Karpas-422 (cell line): ENCODE measurements at regions not wholly inside any gene's neighbourhood (a gene's known extent, or its start where the extent isn't known, plus 50 kb on each side); places are given as distances from the start of the nearest gene placed in this dataset.
"Not testable (repeated sequence)": the region's sequence is repeated elsewhere in the genome, so short reads cannot be mapped to it uniquely, and the experiment has no call there.

Source experiments
- DNase-seq: peaks from one replicate; pipeline ENCODE4 v3.0.0-alpha.2; 2015
- H2AFZ ChIP-seq: fragments of 200-600 bp; sonication (generic); 2 replicates; pipeline ENCODE4 v1.6.1; 2014; ENCODE audit warnings: antibody characterized with exemption, low read length, mixed read lengths
- H3K27ac ChIP-seq: fragments of 200-600 bp; sonication (generic); 2 replicates; pipeline ENCODE4 v1.5.1; 2014; ENCODE audit warnings: mild to moderate bottlenecking, low read length, moderate library complexity
- H3K27me3 ChIP-seq: fragments of 200-600 bp; sonication (generic); 2 replicates; pipeline ENCODE4 v1.6.1; 2014; ENCODE audit warnings: low read length, mixed read lengths
- H3K36me3 ChIP-seq: fragments of 200-600 bp; sonication (generic); 2 replicates; pipeline ENCODE4 v1.6.1; 2014; ENCODE audit warnings: low read length, mixed read lengths; ENCODE audit not compliant: insufficient read depth
- H3K4me1 ChIP-seq: fragments of 200-600 bp; sonication (generic); 2 replicates; pipeline ENCODE4 v1.6.1; 2014; ENCODE audit warnings: mild to moderate bottlenecking, low read length, mixed read lengths
- H3K4me2 ChIP-seq: fragments of 200-600 bp; sonication (generic); 2 replicates; pipeline ENCODE4 v1.6.1; 2014; ENCODE audit warnings: low read length, low read depth, mild to moderate bottlenecking; ENCODE audit not compliant: poor library complexity, severe bottlenecking
- H3K4me3 ChIP-seq: fragments of 200-600 bp; sonication (generic); 2 replicates; pipeline ENCODE4 v1.5.1; 2014; ENCODE audit warnings: mild to moderate bottlenecking, antibody characterized with exemption, low read length, mixed read lengths
- H3K79me2 ChIP-seq: fragments of 200-600 bp; sonication (generic); 2 replicates; pipeline ENCODE4 v1.6.1; 2014; ENCODE audit warnings: mild to moderate bottlenecking, low read length, mixed read lengths
- H3K9ac ChIP-seq: fragments of 200-600 bp; sonication (generic); 2 replicates; pipeline ENCODE4 v1.6.0; 2014; ENCODE audit warnings: low read length
- H3K9me2 ChIP-seq: fragments of 200-600 bp; sonication (generic), shearing (Covaris generic); replicated peaks from 2 replicates; pipeline ENCODE4 v1.6.0; 2014; ENCODE audit warnings: mild to moderate bottlenecking, low read length, moderate library complexity; ENCODE audit not compliant: insufficient read depth
- H3K9me3 ChIP-seq: fragments of 300-700, 200-600 bp; sonication (generic); 2 replicates; pipeline ENCODE4 v1.6.1; 2014; ENCODE audit warnings: low read length, mixed read lengths
- H4K20me1 ChIP-seq: fragments of 200-600 bp; sonication (generic); 2 replicates; pipeline ENCODE4 v1.6.1; 2014; ENCODE audit warnings: mild to moderate bottlenecking, antibody characterized with exemption, low read length, low read depth; ENCODE audit not compliant: insufficient read depth

GRCh38 chrX:17977696-17978095 is 116.6 kb upstream of the RAI2 start:
- no peaks in the 10 kb centered on the region for H4K20me1 ChIP-seq
- H3K9me2 ChIP-seq, result no peaks in the 10 kb centered on the region
- no peak overlapping the region for H3K9ac ChIP-seq
- no peaks in the 10 kb centered on the region for H3K27me3 ChIP-seq
- no peak overlapping the region for H2AFZ ChIP-seq
- no peaks in the 10 kb centered on the region for H3K4me1 ChIP-seq
- no peak overlapping the region for H3K27ac ChIP-seq
- H3K9me3 ChIP-seq, result no peaks in the 10 kb centered on the region
- H3K36me3 ChIP-seq, result no peaks in the 10 kb centered on the region
- H3K4me3 ChIP-seq, result no peak overlapping the region
- no peak overlapping the region for H3K4me2 ChIP-seq
- DNase-seq, result peak; percentile 51
- no peaks in the 10 kb centered on the region for H3K79me2 ChIP-seq

GRCh38 chrX:17976955-17977354 is 115.9 kb upstream of the RAI2 start:
- H3K4me1 ChIP-seq, result no peaks in the 10 kb centered on the region
- H4K20me1 ChIP-seq, result no peaks in the 10 kb centered on the region
- no peak overlapping the region for H3K4me3 ChIP-seq
- DNase-seq, result no peak
- no peaks in the 10 kb centered on the region for H3K27me3 ChIP-seq
- H3K27ac ChIP-seq, result no peak overlapping the region
- no peaks in the 10 kb centered on the region for H3K36me3 ChIP-seq
- H3K9me2 ChIP-seq, result no peaks in the 10 kb centered on the region
- H2AFZ ChIP-seq, result no peak overlapping the region
- H3K79me2 ChIP-seq, result no peaks in the 10 kb centered on the region
- no peaks in the 10 kb centered on the region for H3K9me3 ChIP-seq
- H3K9ac ChIP-seq, result no peak overlapping the region
- no peak overlapping the region for H3K4me2 ChIP-seq

- not testable (repeated sequence) for H3K27me3 ChIP-seq, H3K9me3 ChIP-seq, H3K4me1 ChIP-seq, H3K4me3 ChIP-seq, H3K9me2 ChIP-seq, H3K9ac ChIP-seq, H4K20me1 ChIP-seq, H3K4me2 ChIP-seq, H2AFZ ChIP-seq, H3K79me2 ChIP-seq, DNase-seq, H3K36me3 ChIP-seq, H3K27ac ChIP-seq
Measured at GRCh38 chrX:17975349-17975748, 114.3 kb upstream of the RAI2 start.

DNA sequence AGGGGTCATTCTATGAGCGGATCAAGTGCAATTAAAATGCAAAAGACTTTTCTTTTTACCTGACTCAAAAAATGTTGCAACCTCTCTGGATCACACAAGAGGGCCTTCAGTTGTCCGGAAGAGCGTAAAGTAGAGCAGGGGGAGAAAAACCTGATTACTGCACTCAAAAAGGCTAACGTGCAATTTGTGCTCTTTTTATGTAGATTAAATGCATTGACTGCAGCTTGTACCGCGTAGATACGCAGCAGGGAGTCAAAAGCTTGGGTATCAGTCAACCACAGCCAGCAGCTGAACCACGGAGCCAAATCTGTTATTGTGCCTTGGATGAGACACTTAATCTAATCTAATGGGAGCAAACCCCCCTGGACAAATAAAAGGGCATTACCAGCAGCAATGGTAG is 107.3 kb upstream of the RAI2 start:
- Histone ChIP-seq H3K4me1 (no peaks in the 10 kb centered on the region), H3K4me3 (no peak overlapping the region), H3K27me3 (no peaks in the 10 kb centered on the region), H3K36me3 (no peaks in the 10 kb centered on the region), H3K9me3 (no peaks in the 10 kb centered on the region), H3K9me2 (no peaks in the 10 kb centered on the region), H4K20me1 (no peaks in the 10 kb centered on the region), H3K79me2 (no peaks in the 10 kb centered on the region), H3K27ac (no peak overlapping the region), H2AFZ (no peak overlapping the region), H3K9ac (no peak overlapping the region), H3K4me2 (no peak overlapping the region)
- DNase-seq, result no peak

- no peaks in the 10 kb centered on the region; the same call in 1 of the 2 replicates for H3K27me3 ChIP-seq
- no peak overlapping the region for H2AFZ ChIP-seq
- H4K20me1 ChIP-seq, result no peaks in the 10 kb centered on the region
- H3K4me1 ChIP-seq, result no peaks in the 10 kb centered on the region
- no peaks in the 10 kb centered on the region for H3K9me2 ChIP-seq
- H3K79me2 ChIP-seq, result no peaks in the 10 kb centered on the region
- H3K27ac ChIP-seq, result no peak overlapping the region
- no peaks in the 10 kb centered on the region for H3K9me3 ChIP-seq
- no peak overlapping the region for H3K4me2 ChIP-seq
- no peak overlapping the region for H3K4me3 ChIP-seq
- DNase-seq, result no peak
- H3K36me3 ChIP-seq, result no peaks in the 10 kb centered on the region
- H3K9ac ChIP-seq, result no peak overlapping the region
Measured at GRCh38 chrX:17967888-17968287, 106.8 kb upstream of the RAI2 start.

DNA sequence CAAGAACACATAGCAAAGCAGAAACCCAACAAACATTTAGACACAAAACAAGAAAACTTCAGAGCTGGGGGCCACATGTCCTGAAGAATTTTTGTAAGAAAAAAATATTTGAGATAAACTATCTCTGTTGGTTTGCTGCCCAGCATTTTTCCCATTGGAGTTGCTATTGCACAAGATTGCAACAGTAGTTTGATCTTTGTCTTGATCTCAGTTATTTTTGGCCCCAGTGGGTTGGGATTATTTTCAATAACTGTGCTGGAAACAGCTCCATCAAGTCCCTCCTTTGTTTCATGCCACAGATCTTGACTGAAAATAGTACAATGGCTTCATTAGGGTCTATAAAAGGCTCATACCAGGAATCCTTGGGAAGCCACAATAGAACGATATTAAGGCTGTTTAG is 103.8 kb upstream of the RAI2 start:
- H3K4me3 ChIP-seq, result no peak overlapping the region
- no peak overlapping the region for H3K27ac ChIP-seq
- no peak for DNase-seq
- H3K36me3 ChIP-seq, result no peaks in the 10 kb centered on the region
- H3K4me2 ChIP-seq, result no peak overlapping the region
- H3K79me2 ChIP-seq, result no peaks in the 10 kb centered on the region
- H3K4me1 ChIP-seq, result no peaks in the 10 kb centered on the region
- H3K27me3 ChIP-seq, result no peaks in the 10 kb centered on the region; the same call in 1 of the 2 replicates
- no peak overlapping the region for H3K9ac ChIP-seq
- H3K9me2 ChIP-seq, result no peaks in the 10 kb centered on the region
- no peak overlapping the region for H2AFZ ChIP-seq
- H4K20me1 ChIP-seq, result no peaks in the 10 kb centered on the region
- H3K9me3 ChIP-seq, result no peaks in the 10 kb centered on the region

DNA sequence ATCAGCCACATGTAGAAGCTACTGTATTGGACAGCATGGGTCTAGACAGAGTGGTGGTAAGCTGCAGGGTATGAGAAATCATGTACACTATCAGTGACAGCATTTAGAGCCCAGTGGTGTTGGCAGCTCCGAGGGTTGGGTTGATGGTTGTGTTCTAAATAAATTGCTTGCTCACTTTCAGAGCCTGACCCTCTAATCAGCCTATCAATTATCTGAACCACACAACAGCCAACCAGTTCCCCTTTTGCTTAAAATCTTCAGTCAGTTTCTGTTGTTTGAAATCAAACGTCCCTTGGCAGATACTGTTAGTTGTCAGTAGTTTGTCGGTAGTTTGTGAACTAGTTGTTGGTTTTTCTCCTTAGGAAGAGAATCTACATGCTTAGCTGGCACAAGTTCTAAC is 99.8 kb upstream of the RAI2 start:
- Histone ChIP-seq H3K79me2 (no peaks in the 10 kb centered on the region), H3K27ac (no peak overlapping the region), H3K9me3 (no peaks in the 10 kb centered on the region), H3K36me3 (no peaks in the 10 kb centered on the region), H3K27me3 (no peaks in the 10 kb centered on the region; the same call in 1 of the 2 replicates), H3K9me2 (no peaks in the 10 kb centered on the region), H3K4me1 (no peaks in the 10 kb centered on the region), H3K4me3 (no peak overlapping the region), H3K4me2 (no peak overlapping the region), H4K20me1 (no peaks in the 10 kb centered on the region), H3K9ac (no peak overlapping the region), H2AFZ (no peak overlapping the region)
- no peak for DNase-seq

GRCh38 chrX:17944833-17945497 is 83.9 kb upstream of the RAI2 start:
- peak; percentile 76 for DNase-seq
- Histone ChIP-seq H3K4me3 (no peak overlapping the region), H3K36me3 (no peaks in the 10 kb centered on the region), H3K27ac (no peak overlapping the region), H3K9me2 (no peaks in the 10 kb centered on the region), H3K9me3 (no peaks in the 10 kb centered on the region), H4K20me1 (no peaks in the 10 kb centered on the region), H3K79me2 (no peaks in the 10 kb centered on the region), H2AFZ (no peak overlapping the region), H3K9ac (no peak overlapping the region), H3K27me3 (no peaks in the 10 kb centered on the region), H3K4me2 (no peak overlapping the region), H3K4me1 (peaks cover 12% of the 10 kb centered on the region)

DNA sequence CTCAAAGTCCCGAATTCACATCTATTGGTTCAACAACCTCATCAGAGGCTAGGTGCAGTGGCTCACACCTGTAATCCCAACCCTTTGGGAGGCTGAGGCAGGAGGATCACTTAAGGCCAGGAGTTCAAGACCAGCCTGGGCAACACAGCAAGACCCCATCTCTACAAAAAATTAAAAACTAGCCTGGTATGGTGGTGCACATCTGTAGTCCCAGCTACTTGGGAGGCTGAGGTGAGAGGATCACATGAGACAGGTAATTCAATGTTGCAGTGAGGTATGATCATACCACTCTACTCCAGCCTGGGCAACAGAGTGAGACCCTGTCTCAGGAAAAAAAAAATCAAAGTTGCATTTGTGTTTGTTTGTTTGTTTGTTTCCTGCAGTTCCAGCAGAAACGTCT is 80.1 kb upstream of the RAI2 start:
- not testable (repeated sequence) for H3K9me2 ChIP-seq, H3K4me2 ChIP-seq, H3K27me3 ChIP-seq

More for the DNA sequence above, 80.1 kb upstream of the RAI2 start:
- H3K36me3 ChIP-seq, H2AFZ ChIP-seq, H3K79me2 ChIP-seq, H3K9ac ChIP-seq, H4K20me1 ChIP-seq, H3K9me3 ChIP-seq, H3K27ac ChIP-seq, H3K4me3 ChIP-seq, DNase-seq: not testable (repeated sequence)
- H3K4me1 ChIP-seq, result peaks cover 12% of the 10 kb centered on the region
